ENCODE measurements at regions not wholly inside any gene's neighbourhood (a gene's known extent, or its start where the extent isn't known, plus 50 kb on each side); places are given as distances from the start of the nearest gene placed in this dataset.
"Not testable (repeated sequence)": the region's sequence is repeated elsewhere in the genome, so short reads cannot be mapped to it uniquely, and the experiment has no call there.

- Mint-ChIP-seq H3K9me3 (no peaks in the 10 kb centered on the region), H3K27ac (no peak overlapping the region), H3K36me3 (no peaks in the 10 kb centered on the region), H3K4me3 (no peak overlapping the region), H3K4me1 (no peaks in the 10 kb centered on the region), H3K27me3 (no peaks in the 10 kb centered on the region)
Observed at GRCh38 chr7:125436220-125436619, 506.6 kb upstream of the POT1 start.

DNA sequence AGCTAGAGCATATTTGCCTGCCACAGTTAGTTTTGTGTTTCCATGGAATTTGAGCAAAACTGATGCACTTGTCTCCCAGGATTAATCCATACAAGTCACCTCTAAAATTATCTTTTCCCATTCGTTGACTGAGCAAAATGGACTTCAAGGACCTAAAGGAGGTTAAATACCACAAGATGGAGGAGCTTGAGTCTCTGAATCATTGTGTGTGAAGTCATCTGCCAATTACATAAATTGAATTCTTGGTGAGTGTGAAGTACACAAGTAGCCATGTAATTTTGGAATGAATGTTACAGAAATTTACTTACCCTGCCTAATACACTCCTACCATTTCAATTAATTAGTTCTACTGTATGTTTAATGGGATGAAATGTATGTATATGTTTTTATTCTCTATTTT, 501.7 kb upstream of the POT1 start:
- no peaks in the 10 kb centered on the region for H3K9me3 Mint-ChIP-seq
- no peak overlapping the region for H3K27ac Mint-ChIP-seq
- no peaks in the 10 kb centered on the region for H3K27me3 Mint-ChIP-seq
- no peaks in the 10 kb centered on the region for H3K4me1 Mint-ChIP-seq
- H3K36me3 Mint-ChIP-seq: no peaks in the 10 kb centered on the region
- no peak overlapping the region for H3K4me3 Mint-ChIP-seq

- Mint-ChIP-seq H3K27me3 (no peaks in the 10 kb centered on the region), H3K27ac (no peak overlapping the region), H3K4me3 (no peak overlapping the region), H3K9me3 (no peaks in the 10 kb centered on the region), H3K4me1 (no peaks in the 10 kb centered on the region), H3K36me3 (no peaks in the 10 kb centered on the region)
Observed at GRCh38 chr7:125430013-125430412, 500.4 kb upstream of the POT1 start.

DNA sequence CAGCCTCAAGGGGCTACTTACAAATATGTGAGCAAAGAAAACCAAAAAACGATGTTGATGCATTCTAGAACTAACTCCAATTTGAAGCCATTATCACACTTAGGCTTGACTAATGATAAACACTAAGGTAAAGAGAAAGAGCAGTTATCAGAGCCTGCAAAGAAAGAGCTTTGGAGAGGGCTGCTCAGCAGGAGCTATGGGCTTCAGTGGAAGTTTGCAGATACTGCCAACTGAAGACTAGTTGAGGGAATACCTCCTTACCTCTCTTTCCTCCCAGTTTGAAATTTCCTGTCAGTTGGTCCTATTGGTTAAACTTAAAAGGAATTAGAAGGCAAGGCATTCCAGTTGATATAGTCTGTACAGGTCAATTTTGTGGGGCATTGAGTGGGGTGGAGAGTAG, 498.1 kb upstream of the POT1 start:
- Mint-ChIP-seq H3K4me3 (no peak overlapping the region), H3K27ac (no peak overlapping the region), H3K27me3 (no peaks in the 10 kb centered on the region), H3K36me3 (no peaks in the 10 kb centered on the region), H3K4me1 (no peaks in the 10 kb centered on the region), H3K9me3 (no peaks in the 10 kb centered on the region)

DNA sequence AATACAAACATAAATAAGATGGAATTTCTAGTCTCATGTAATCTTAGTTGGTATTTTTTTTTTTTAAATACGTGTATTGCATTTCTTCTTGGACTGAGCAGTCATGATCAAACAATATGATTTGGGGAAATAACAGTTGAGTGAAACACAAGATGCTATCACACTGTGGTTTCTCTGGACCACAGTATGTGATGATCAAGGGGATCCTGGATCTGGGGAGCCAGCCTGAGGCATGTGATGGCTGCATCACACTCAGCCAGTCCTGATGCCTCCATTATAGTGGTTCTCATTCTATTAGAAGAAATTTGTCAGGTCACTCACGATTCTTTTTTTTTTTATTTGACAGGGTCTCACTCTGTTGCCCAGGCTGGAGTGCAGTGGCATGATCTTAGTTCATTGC, 495.9 kb upstream of the POT1 start:
- Mint-ChIP-seq H3K9me3 (peaks cover 4% of the 10 kb centered on the region), H3K4me3 (no peak overlapping the region), H3K27ac (no peak overlapping the region), H3K36me3 (no peaks in the 10 kb centered on the region), H3K4me1 (no peaks in the 10 kb centered on the region), H3K27me3 (no peaks in the 10 kb centered on the region)

- Mint-ChIP-seq H3K4me1 (no peaks in the 10 kb centered on the region), H3K4me3 (no peak overlapping the region), H3K9me3 (peaks cover 9% of the 10 kb centered on the region), H3K36me3 (no peaks in the 10 kb centered on the region), H3K27ac (no peak overlapping the region), H3K27me3 (no peaks in the 10 kb centered on the region)
Observed at GRCh38 chr7:125424721-125425120, 495.1 kb upstream of the POT1 start.

DNA sequence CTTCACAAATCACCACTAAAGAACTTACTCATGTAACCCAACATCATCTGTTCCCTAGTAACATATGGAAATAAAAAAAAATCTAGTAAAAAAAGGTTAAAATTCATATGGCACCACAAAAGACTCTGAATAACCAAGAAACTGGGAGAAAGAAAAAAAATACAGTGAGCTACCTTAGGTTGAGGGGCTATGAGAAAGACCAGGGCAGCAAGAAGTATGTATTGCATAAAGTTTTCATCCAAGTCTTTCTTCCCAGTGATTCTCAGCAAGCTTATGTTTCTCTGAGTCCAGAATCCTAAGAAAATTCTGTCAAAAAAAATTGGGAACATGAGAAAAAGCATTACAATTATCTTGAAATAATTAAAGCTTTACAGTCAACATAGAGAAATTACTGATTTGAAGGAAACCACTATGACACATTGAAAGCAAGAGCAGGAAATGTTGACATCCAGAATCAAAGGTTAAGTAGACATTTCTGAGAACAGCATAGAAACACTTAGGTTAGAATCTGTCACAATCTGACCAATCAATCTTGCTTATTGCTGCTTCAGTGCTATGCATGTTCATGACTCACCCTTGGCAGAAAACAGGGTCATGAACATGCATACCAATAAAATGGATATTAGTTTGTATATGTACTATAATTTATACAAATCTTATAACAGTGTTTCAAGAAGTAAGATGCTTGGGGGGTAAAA, 494.0 kb upstream of the POT1 start:
- Mint-ChIP-seq H3K27ac (no peak overlapping the region), H3K36me3 (no peaks in the 10 kb centered on the region), H3K4me1 (no peaks in the 10 kb centered on the region), H3K27me3 (no peaks in the 10 kb centered on the region), H3K4me3 (no peak overlapping the region), H3K9me3 (peaks cover 9% of the 10 kb centered on the region)

DNA sequence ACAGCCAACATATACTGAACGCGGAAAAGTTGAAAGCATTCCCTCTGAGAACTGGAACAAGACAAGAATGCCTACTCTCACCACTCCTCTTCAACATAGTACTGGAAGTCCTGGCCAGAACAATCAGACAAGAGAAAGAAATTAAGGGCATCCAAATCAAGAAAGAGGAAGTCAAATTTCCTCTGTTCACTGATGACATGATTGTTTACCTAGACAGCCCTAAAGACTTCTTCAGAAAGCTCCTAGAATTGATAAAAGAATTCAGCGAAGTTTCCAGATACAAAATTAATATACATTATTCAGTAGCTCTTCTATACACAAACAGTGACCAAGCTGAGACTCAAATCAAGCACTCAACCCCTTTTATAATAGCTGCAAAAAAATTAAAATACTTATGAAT, 491.8 kb upstream of the POT1 start:
- not testable (repeated sequence) for H3K27me3 Mint-ChIP-seq, H3K4me1 Mint-ChIP-seq, H3K9me3 Mint-ChIP-seq, H3K36me3 Mint-ChIP-seq, H3K27ac Mint-ChIP-seq, H3K4me3 Mint-ChIP-seq

GRCh38 chr7:125412890-125413665, 483.5 kb upstream of the POT1 start:
- Mint-ChIP-seq H3K27ac (no peak overlapping the region), H3K9me3 (peaks cover 5% of the 10 kb centered on the region), H3K4me1 (no peaks in the 10 kb centered on the region), H3K27me3 (no peaks in the 10 kb centered on the region), H3K4me3 (no peak overlapping the region), H3K36me3 (no peaks in the 10 kb centered on the region)

- H3K27me3 Mint-ChIP-seq: no peaks in the 10 kb centered on the region
- no peak overlapping the region for H3K27ac Mint-ChIP-seq
- H3K9me3 Mint-ChIP-seq: peaks cover 18% of the 10 kb centered on the region
- H3K4me3 Mint-ChIP-seq: no peak overlapping the region
- H3K4me1 Mint-ChIP-seq: no peaks in the 10 kb centered on the region
- no peaks in the 10 kb centered on the region for H3K36me3 Mint-ChIP-seq
Observed at GRCh38 chr7:125409921-125410320, 480.3 kb upstream of the POT1 start.

GRCh38 chr7:125406111-125406510, 476.5 kb upstream of the POT1 start:
- Mint-ChIP-seq H3K27ac (no peak overlapping the region), H3K9me3 (peaks cover 18% of the 10 kb centered on the region), H3K27me3 (no peaks in the 10 kb centered on the region), H3K4me3 (no peak overlapping the region), H3K4me1 (no peaks in the 10 kb centered on the region), H3K36me3 (no peaks in the 10 kb centered on the region)

DNA sequence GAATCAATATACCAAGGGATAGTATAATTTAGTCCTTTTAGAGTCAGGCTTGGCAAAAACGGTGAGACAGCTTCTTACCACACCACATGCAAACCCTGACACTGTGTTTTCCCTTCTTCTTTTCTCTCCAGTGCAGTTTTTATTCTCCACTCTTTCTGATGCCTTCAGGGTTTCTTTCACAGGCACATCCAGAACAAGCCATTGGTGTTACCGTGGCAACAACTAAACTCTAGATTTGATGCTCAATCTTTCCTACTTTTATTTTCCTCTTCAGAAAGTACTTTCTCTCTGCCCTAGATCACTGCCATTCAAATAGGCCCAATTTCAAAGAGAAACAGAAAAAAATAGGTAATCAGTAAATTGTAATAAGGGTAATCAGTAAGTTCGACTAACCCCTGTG, 469.8 kb upstream of the POT1 start:
- Mint-ChIP-seq H3K27ac (no peak overlapping the region), H3K36me3 (no peaks in the 10 kb centered on the region)

DNA sequence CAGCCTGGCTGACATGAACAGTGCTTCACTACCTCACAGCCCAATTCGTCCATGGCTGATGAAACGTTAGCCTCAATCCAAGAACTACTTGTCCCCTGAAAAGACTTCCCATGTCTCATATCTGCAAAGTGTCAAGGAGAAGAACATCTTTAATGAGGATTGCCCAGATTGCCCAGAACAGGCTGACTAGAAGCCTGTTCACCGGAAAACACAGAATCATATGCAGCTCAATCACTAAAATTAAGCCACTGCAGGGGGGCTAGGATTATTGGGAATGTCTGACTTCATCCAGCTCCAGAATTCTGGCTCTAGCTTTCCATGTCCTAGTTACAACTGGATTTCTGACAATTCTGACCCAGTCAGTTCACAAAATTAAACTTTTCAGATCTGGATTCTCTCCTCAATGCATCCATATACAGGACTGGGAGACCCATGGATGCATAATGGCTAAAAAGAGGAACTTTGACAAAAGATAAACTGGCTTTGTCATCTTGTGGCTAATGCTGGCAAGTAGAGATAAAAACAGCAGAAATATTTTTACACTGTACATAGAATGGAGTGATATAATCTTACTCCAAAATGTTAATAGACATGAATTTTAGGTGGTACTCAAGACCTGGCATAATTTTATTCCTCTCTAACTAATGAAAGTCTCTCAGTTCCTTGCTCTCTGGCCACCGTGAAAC, 467.0 kb upstream of the POT1 start:
- H3K4me1 Mint-ChIP-seq: no peaks in the 10 kb centered on the region
- no peaks in the 10 kb centered on the region for H3K36me3 Mint-ChIP-seq
- no peak overlapping the region for H3K4me3 Mint-ChIP-seq
- peaks cover 13% of the 10 kb centered on the region for H3K9me3 Mint-ChIP-seq
- H3K27ac Mint-ChIP-seq: no peak overlapping the region
- H3K27me3 Mint-ChIP-seq: no peaks in the 10 kb centered on the region

More for the DNA sequence above, 469.8 kb upstream of the POT1 start:
- H3K4me1 Mint-ChIP-seq: no peaks in the 10 kb centered on the region
- H3K27me3 Mint-ChIP-seq: no peaks in the 10 kb centered on the region
- peaks cover 11% of the 10 kb centered on the region for H3K9me3 Mint-ChIP-seq
- H3K4me3 Mint-ChIP-seq: no peak overlapping the region

DNA sequence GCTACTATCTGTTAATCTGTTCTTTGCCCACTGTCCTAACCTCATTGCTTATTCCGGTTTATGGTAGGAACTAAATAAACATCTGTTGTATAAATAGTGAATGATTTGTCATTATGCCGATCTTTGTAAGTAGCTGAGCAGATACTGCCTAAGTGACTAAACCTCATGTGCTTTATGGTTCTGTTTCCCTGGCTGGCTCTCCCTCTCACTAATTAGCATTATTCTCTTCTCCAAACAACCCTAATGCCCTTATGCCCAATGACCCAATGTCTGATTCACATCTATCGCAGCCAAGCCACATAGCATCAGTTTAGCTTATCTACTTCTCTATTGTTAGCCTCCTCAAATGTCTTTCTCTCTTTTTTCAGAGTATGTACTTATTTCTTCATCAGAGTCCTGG, 462.3 kb upstream of the POT1 start:
- H3K4me3 Mint-ChIP-seq: no peak overlapping the region
- H3K9me3 Mint-ChIP-seq: peaks cover 13% of the 10 kb centered on the region
- no peak overlapping the region for H3K27ac Mint-ChIP-seq
- no peaks in the 10 kb centered on the region for H3K4me1 Mint-ChIP-seq
- no peaks in the 10 kb centered on the region for H3K27me3 Mint-ChIP-seq
- no peaks in the 10 kb centered on the region for H3K36me3 Mint-ChIP-seq

- H3K27me3 Mint-ChIP-seq: no peaks in the 10 kb centered on the region
- no peak overlapping the region for H3K4me3 Mint-ChIP-seq
- H3K27ac Mint-ChIP-seq: no peak overlapping the region
Observed at GRCh38 chr7:125390981-125391380, 461.4 kb upstream of the POT1 start.

GRCh38 chr7:125386211-125386610, 456.6 kb upstream of the POT1 start:
- peaks cover 7% of the 10 kb centered on the region for H3K9me3 Mint-ChIP-seq
- H3K4me1 Mint-ChIP-seq: no peaks in the 10 kb centered on the region
- no peaks in the 10 kb centered on the region for H3K27me3 Mint-ChIP-seq
- no peak overlapping the region for H3K27ac Mint-ChIP-seq
- no peak overlapping the region for H3K4me3 Mint-ChIP-seq
- no peaks in the 10 kb centered on the region for H3K36me3 Mint-ChIP-seq

More at GRCh38 chr7:125390981-125391380, 461.4 kb upstream of the POT1 start:
- Mint-ChIP-seq H3K4me1 (no peaks in the 10 kb centered on the region), H3K9me3 (peaks cover 13% of the 10 kb centered on the region), H3K36me3 (no peaks in the 10 kb centered on the region)
